H1 (cell line): ENCODE measurements at regions not wholly inside any gene's neighbourhood (a gene's known extent, or its start where the extent isn't known, plus 50 kb on each side); places are given as distances from the start of the nearest gene placed in this dataset.

Experiments used
- CTCF ChIA-PET: fragments of 300-600 bp; sonication (Branson Sonifier 250); formaldehyde crosslinking; loops from one replicate; lab custom pipeline; 2021; ENCODE audit not compliant: partially characterized antibody; lab: Charles Lee
- POLR2A ChIA-PET: fragments of 300-600 bp; sonication (Branson Sonifier 250); formaldehyde crosslinking; loops from one replicate; lab custom pipeline; 2021; ENCODE audit warnings: inconsistent platforms; ENCODE audit not compliant: partially characterized antibody; lab: Charles Lee
- DNase-seq, 2 experiments: peaks; one replicate each; pipeline versions ENCODE4 v3.0.0 to v3.0.0-alpha.2; 2010 to 2022; ENCODE audit warnings: low spot score in 2 of 2, low read depth in 1 of 2, mixed read lengths in 1 of 2
- FAIRE-seq: peaks from 2 replicates; lab custom pipeline; 2011; peaks lifted over from hg19 to GRCh38; lab: Jason Lieb, UNC
- H2AFZ ChIP-seq: 2 replicates; pipeline ENCODE4 v1.8.1; 2012; ENCODE audit warnings: low read length, inconsistent platforms
- H2AK5ac ChIP-seq: 2 replicates; pipeline ENCODE4 v1.6.1; 2013; ENCODE audit warnings: low read depth, low read length
- H2BK120ac ChIP-seq: replicated peaks from 2 replicates; pipeline ENCODE3; 2013; ENCODE audit warnings: low read depth, low read length, inconsistent platforms
- H2BK12ac ChIP-seq: 2 replicates; pipeline ENCODE4 v1.6.1; 2013; ENCODE audit warnings: low read depth, low read length
- H2BK15ac ChIP-seq: 2 replicates; pipeline ENCODE4 v1.6.1; 2013; ENCODE audit warnings: low read length
- H2BK20ac ChIP-seq: 2 replicates; pipeline ENCODE4 v1.6.1; 2013; ENCODE audit warnings: low read length
- H2BK5ac ChIP-seq: 2 replicates; pipeline ENCODE4 v1.6.1; 2013; ENCODE audit warnings: low read depth, low read length
- H3K14ac ChIP-seq: 2 replicates; pipeline ENCODE4 v1.6.1; 2013; ENCODE audit warnings: inconsistent platforms; ENCODE audit not compliant: insufficient read length
- H3K18ac ChIP-seq: 2 replicates; pipeline ENCODE4 v1.6.1; 2013; ENCODE audit warnings: low read length; ENCODE audit errors: extremely low read depth
- H3K23ac ChIP-seq: 2 replicates; pipeline ENCODE4 v1.6.1; 2013; ENCODE audit warnings: inconsistent platforms; ENCODE audit not compliant: insufficient read length
- H3K23me2 ChIP-seq: 2 replicates; pipeline ENCODE4 v1.6.1; 2013; ENCODE audit warnings: low read depth, low read length
- H3K27ac ChIP-seq: 2 replicates; pipeline ENCODE4 v1.6.1; 2011; ENCODE audit warnings: low read depth, low read length, inconsistent platforms
- H3K27me3 ChIP-seq, 4 experiments: replicated peaks in 1 of 4; 1 replicate in 1 of 4; 2 replicates in 3 of 4; pipeline versions ENCODE4 v1.6.1 to v1.8.1; 2011 to 2013; ENCODE audit warnings: low read length in 3 of 4, mild to moderate bottlenecking in 3 of 4, inconsistent platforms in 2 of 4, mixed read lengths in 2 of 4, moderate library complexity in 1 of 4; ENCODE audit not compliant: control insufficient read depth in 3 of 4, insufficient read depth in 3 of 4; ENCODE audit errors: extremely low read depth in 1 of 4
- H3K36me3 ChIP-seq, 4 experiments: 2 replicates each; pipeline versions ENCODE4 v1.6.1 to v1.8.1; 2011 to 2013; ENCODE audit warnings: mild to moderate bottlenecking in 4 of 4, low read length in 3 of 4, moderate library complexity in 2 of 4, control low read depth in 1 of 4, inconsistent platforms in 1 of 4; ENCODE audit not compliant: insufficient read depth in 4 of 4, control insufficient read depth in 2 of 4
- H3K4ac ChIP-seq: replicated peaks from 2 replicates; pipeline ENCODE3; 2013; ENCODE audit warnings: low read length, low read depth, mixed read lengths, inconsistent platforms; ENCODE audit not compliant: insufficient read length
- H3K4me1 ChIP-seq, 4 experiments: replicated peaks in 1 of 4; 1 replicate in 1 of 4; 2 replicates in 3 of 4; pipeline versions ENCODE4 v1.6.1 to v1.8.1; 2011 to 2013; ENCODE audit warnings: low read length in 3 of 4, inconsistent platforms in 2 of 4, mixed read lengths in 1 of 4; ENCODE audit not compliant: insufficient read depth in 4 of 4, control insufficient read depth in 3 of 4
- H3K4me2 ChIP-seq, 2 experiments: 2 replicates each; pipeline versions ENCODE4 v1.6.1 to v1.8.1; 2011 to 2013; ENCODE audit warnings: low read depth in 2 of 2, low read length in 2 of 2, control low read depth in 1 of 2, inconsistent platforms in 1 of 2, mild to moderate bottlenecking in 1 of 2; ENCODE audit not compliant: insufficient read depth in 1 of 2
- H3K4me3 ChIP-seq, 4 experiments: fragments of 200-600, 300-600 bp in 1 of 4; sonication (generic), shearing (Covaris generic), sonication (Bioruptor Twin) in 1 of 4; 2 replicates each; pipeline versions ENCODE4 v1.5.1 to v1.8.1; 2011 to 2016; ENCODE audit warnings: low read length in 4 of 4, low read depth in 3 of 4, control low read depth in 2 of 4, inconsistent platforms in 2 of 4, mild to moderate bottlenecking in 2 of 4, mixed read lengths in 1 of 4, moderate library complexity in 1 of 4; ENCODE audit not compliant: insufficient read depth in 2 of 4; ENCODE audit errors: extremely low read depth in 1 of 4
- H3K56ac ChIP-seq: replicated peaks from 2 replicates; pipeline ENCODE3; 2013; ENCODE audit warnings: low read depth, mild to moderate bottlenecking, mixed read lengths, low read length, inconsistent platforms; ENCODE audit not compliant: insufficient read length
- H3K79me1 ChIP-seq: 2 replicates; pipeline ENCODE4 v1.6.1; 2013; ENCODE audit warnings: low read depth, low read length, control low read depth
- H3K79me2 ChIP-seq, 2 experiments: 2 replicates each; pipeline versions ENCODE4 v1.6.1 to v1.8.1; 2012 to 2013; ENCODE audit warnings: low read length in 2 of 2, mild to moderate bottlenecking in 2 of 2, inconsistent platforms in 1 of 2; ENCODE audit not compliant: insufficient read depth in 2 of 2, control insufficient read depth in 1 of 2
- H3K9ac ChIP-seq, 4 experiments: replicated peaks in 1 of 4; 1 replicate in 1 of 4; 2 replicates in 3 of 4; pipeline versions ENCODE4 v1.6.1 to v1.8.1; 2011 to 2013; ENCODE audit warnings: low read depth in 3 of 4, low read length in 3 of 4, control low read depth in 2 of 4, mild to moderate bottlenecking in 2 of 4, moderate library complexity in 2 of 4, inconsistent platforms in 1 of 4; ENCODE audit errors: extremely low read depth in 1 of 4
- H3K9me3 ChIP-seq, 2 experiments: 2 replicates each; pipeline versions ENCODE4 v1.6.1 to v1.8.1; 2012 to 2013; ENCODE audit warnings: mild to moderate bottlenecking in 2 of 2, moderate library complexity in 2 of 2, control low read depth in 1 of 2, inconsistent platforms in 1 of 2, low read depth in 1 of 2, low read length in 1 of 2, mixed read lengths in 1 of 2; ENCODE audit not compliant: insufficient read depth in 2 of 2
- H4K20me1 ChIP-seq, 2 experiments: replicated peaks in 1 of 2; 2 replicates each; pipeline versions ENCODE3 to v1.8.1; 2011 to 2013; ENCODE audit warnings: inconsistent platforms in 2 of 2, low read length in 2 of 2, mild to moderate bottlenecking in 1 of 2; ENCODE audit not compliant: insufficient read depth in 2 of 2, control insufficient read depth in 1 of 2
- H4K5ac ChIP-seq: 2 replicates; pipeline ENCODE4 v1.6.1; 2013; ENCODE audit warnings: low read length, low read depth, mixed read lengths, inconsistent platforms; ENCODE audit not compliant: insufficient read length
- H4K8ac ChIP-seq: 2 replicates; pipeline ENCODE4 v1.8.0; 2013; ENCODE audit warnings: mild to moderate bottlenecking, moderate library complexity, low read length, inconsistent platforms; ENCODE audit not compliant: insufficient read depth; ENCODE audit errors: extremely low read depth
- H4K91ac ChIP-seq: replicated peaks from 2 replicates; pipeline ENCODE3; 2013; ENCODE audit warnings: low read length, mixed read lengths, inconsistent platforms; ENCODE audit not compliant: insufficient read length
- ASH2L ChIP-seq: fragments of 200-600, 300-600 bp; sonication (generic); IDR thresholded peaks from one replicate; pipeline ENCODE4 v1.7.1; 2017; ENCODE audit warnings: low read length
- SIX5 ChIP-seq: IDR thresholded peaks from 2 replicates; pipeline ENCODE4 v1.6.1; 2011; ENCODE audit warnings: mild to moderate bottlenecking, low read depth, low read length
- TCF12 ChIP-seq: IDR thresholded peaks from 2 replicates; pipeline ENCODE4 v1.6.1; 2011; ENCODE audit warnings: low read depth, mild to moderate bottlenecking, low read length
- WGBS, 2 experiments: shearing (Covaris generic) in 1 of 2; methylation state at CpG; one replicate each; pipeline versions ENCODE4 v1.1.6 to v1.1.7; 2013 to 2015; ENCODE audit warnings: low lambda C conversion rate in 2 of 2, mixed read lengths in 2 of 2, inconsistent platforms in 1 of 2, low coverage in 1 of 2, missing lambda C conversion rate in 1 of 2; ENCODE audit not compliant: insufficient replicate concordance in 2 of 2, insufficient coverage in 1 of 2, insufficient read length in 1 of 2; ENCODE audit errors: extremely low coverage in 1 of 2, missing lambda C conversion rate in 1 of 2; 5-methylcytosine and 5-hydroxymethylcytosine counted together

DNA sequence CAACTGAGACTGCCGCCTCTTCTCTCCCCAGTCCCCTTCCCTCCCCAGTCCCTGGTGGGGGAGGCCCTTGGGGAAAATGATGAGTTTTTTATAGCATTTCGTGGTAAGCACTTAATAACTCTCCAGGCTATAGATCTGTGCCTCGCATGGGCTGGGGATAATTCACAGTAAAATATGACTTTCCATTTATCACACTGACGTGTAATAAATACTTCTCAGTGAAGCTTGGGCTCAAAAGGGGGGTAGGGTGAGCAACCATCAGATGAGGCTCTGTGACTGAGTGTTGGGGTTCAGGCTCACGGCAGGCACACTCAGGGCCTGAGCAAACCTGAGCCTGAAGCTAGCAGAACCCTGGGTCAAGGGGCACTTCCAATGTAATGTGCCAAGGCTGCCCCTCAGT lies 101.6 kb downstream of the CCT6B start:
- Histone ChIP-seq H3K4me2 (no peak overlapping the region), H2AFZ (no peak overlapping the region), H3K36me3 (no peaks in the 10 kb centered on the region), H3K79me2 (no peaks in the 10 kb centered on the region), H3K4ac (no peak overlapping the region), H2BK15ac (no peak overlapping the region), H3K23ac (no peak overlapping the region), H3K23me2 (no peaks in the 10 kb centered on the region; the same call in 1 of the 2 replicates), H3K4me1 (no peaks in the 10 kb centered on the region; a peak in 1 of 7 replicates), H2BK20ac (no peak overlapping the region), H2BK5ac (no peak overlapping the region), H3K9ac (no peak overlapping the region), H3K18ac (no peak overlapping the region), H3K27ac (no peak overlapping the region), H3K14ac (no peak overlapping the region), H3K79me1 (no peaks in the 10 kb centered on the region), H2AK5ac (no peak overlapping the region), H4K5ac (no peak overlapping the region), H3K56ac (no peak overlapping the region), H4K8ac (no peak overlapping the region), H4K91ac (no peak overlapping the region), H3K4me3 (no peak overlapping the region), H4K20me1 (no peaks in the 10 kb centered on the region), H2BK12ac (no peak overlapping the region), H3K27me3 (no peaks in the 10 kb centered on the region), H2BK120ac (no peak overlapping the region), H3K9me3 (peaks cover 0 to 3% of the 10 kb centered on the region in 2 experiments; a peak in 1 of 4 replicates)
- DNase-seq (no peak), FAIRE-seq (no peak)
- ChIA-PET CTCF (interaction anchor here (1.2 to 1.3 kb wide), 3 partner anchors 15 to 36 kb away, joined by 3 to 4 read pairs (median 4); no protein-coding TSS in a partner anchor), POLR2A (no interaction called here)
- WGBS, 2 experiments, result 79% methylated on average over 4 of the region's 5 CpGs; no CpG with 5 or more reads in 1 of the 2 experiments
- TF ChIP-seq ASH2L (no peak), SIX5 (no peak), TCF12 (no peak)
